ENCODE measurements at regions not wholly inside any gene's neighbourhood (a gene's known extent, or its start where the extent isn't known, plus 50 kb on each side); places are given as distances from the start of the nearest gene placed in this dataset.

GRCh38 chr18:75517286-75517685 is 89.8 kb upstream of the SMIM21 start:
- TF ChIP-seq, protein P1, sequence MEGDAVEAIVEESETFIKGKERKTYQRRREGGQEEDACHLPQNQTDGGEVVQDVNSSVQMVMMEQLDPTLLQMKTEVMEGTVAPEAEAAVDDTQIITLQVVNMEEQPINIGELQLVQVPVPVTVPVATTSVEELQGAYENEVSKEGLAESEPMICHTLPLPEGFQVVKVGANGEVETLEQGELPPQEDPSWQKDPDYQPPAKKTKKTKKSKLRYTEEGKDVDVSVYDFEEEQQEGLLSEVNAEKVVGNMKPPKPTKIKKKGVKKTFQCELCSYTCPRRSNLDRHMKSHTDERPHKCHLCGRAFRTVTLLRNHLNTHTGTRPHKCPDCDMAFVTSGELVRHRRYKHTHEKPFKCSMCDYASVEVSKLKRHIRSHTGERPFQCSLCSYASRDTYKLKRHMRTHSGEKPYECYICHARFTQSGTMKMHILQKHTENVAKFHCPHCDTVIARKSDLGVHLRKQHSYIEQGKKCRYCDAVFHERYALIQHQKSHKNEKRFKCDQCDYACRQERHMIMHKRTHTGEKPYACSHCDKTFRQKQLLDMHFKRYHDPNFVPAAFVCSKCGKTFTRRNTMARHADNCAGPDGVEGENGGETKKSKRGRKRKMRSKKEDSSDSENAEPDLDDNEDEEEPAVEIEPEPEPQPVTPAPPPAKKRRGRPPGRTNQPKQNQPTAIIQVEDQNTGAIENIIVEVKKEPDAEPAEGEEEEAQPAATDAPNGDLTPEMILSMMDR (IDR thresholded peaks at IDR 0.05; ENCODE audit: insufficient read depth, low read length, poor library complexity, severe bottlenecking) = no peak
- no peak for TF ChIP-seq EZH2phosphoT487 (conservative IDR thresholded peaks at IDR 0.05; ENCODE audit: low read length)
